NCI-H1930 (cell line): ENCODE measurements at regions not wholly inside any gene's neighbourhood (a gene's known extent, or its start where the extent isn't known, plus 50 kb on each side); places are given as distances from the start of the nearest gene placed in this dataset.
"Not testable (repeated sequence)": the region's sequence is repeated elsewhere in the genome, so short reads cannot be mapped to it uniquely, and the experiment has no call there.

Experiments used
- DNase-seq, 2 experiments: peaks; one replicate each; lab custom pipeline; 2025; lab: John Stamatoyannopoulos, UW

- no peak for DNase-seq
Observed at GRCh38 chr10:81109200-81109752, 571.6 kb downstream of the SH2D4B start.

GRCh38 chr10:81116201-81116600, 578.5 kb downstream of the SH2D4B start:
- no peak for DNase-seq

DNA sequence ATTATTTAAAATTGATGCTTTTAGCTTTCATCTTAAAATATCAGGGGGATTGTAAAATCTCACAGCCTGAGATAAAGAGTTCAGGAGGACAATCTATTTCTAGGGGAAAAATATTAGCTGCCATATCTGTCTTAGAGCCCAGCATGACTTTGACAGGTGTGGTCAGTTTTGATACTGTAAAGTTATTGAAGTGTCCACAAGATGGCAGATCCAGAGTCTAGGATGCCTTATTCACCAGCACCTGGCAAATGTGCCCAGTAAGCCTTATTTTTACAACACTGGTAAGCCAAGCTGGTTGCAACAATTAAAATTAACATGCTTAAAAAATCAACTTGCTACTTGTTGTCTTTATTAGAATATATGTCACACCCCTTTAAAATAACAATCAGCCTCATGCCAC, 579.3 kb downstream of the SH2D4B start:
- no peak for DNase-seq

- no peak for DNase-seq
Observed at GRCh38 chr10:81127931-81128330, 590.2 kb downstream of the SH2D4B start.

- DNase-seq = no peak
Observed at GRCh38 chr10:81130014-81130413, 592.3 kb downstream of the SH2D4B start.

- no peak for DNase-seq
Observed at GRCh38 chr10:81135851-81136250, 598.1 kb downstream of the SH2D4B start.

DNA sequence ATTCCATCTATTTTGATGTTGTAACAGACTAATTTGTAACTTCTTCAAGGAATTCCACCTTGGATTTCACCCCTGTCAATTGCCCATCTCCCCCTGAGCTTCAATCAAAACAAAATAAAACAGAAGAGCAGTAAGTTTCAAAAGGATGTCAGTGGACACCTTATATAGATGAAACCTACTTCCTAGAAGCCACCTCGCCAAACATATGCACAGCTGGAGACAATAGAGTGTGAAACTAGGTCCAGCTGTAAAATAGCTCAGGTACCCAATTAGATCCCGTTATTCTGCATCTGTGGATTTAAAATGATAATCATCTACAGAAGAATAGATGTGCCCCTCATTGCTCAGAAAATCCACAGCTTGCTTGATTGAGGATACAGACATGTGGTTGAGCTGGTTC, 598.6 kb downstream of the SH2D4B start:
- DNase-seq = no peak

DNA sequence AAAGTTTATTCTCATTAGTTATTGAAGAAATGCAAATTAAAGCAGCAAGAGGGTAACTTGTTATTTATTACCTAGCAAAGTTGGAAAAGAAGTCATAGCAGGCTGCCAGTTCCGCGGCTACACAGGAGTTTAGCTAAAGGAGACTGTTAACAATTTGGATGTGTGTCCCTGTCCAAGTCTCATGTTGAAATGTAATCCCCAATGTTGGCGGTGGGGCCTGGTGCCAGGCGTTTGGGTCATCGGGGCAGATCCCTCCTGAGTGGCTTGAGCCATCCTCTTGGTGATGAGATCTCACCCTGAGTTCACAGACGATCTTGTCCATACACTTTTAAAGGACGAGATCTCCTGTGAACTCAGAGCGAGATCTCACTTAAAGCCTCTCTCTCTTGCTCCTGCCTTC, 608.3 kb downstream of the SH2D4B start:
- DNase-seq = no peak

- no peak for DNase-seq
Observed at GRCh38 chr10:81146436-81146835, 608.7 kb downstream of the SH2D4B start.

- no peak for DNase-seq
Observed at GRCh38 chr10:81152656-81153055, 615.0 kb downstream of the SH2D4B start.

DNA sequence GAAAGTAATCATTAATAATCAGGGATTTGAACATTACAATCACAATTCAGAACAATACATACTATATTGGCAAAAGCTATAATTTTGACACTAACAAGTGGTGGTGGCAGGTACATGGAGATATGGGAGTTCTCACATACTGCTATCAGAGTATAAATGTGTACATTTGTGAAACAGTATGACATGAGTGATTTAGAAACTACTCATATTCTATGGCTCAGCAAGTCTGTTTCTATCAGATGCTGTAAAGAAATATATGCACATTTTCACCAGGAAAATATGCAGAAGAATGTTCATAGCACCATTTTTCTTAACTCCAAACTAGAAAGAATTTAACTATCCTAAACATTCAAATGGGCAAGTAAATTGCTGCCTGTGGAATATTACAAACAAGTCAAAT, 620.0 kb downstream of the SH2D4B start:
- DNase-seq = no peak

- DNase-seq = no peak
Observed at GRCh38 chr10:81177651-81178244, 640.0 kb downstream of the SH2D4B start.

DNA sequence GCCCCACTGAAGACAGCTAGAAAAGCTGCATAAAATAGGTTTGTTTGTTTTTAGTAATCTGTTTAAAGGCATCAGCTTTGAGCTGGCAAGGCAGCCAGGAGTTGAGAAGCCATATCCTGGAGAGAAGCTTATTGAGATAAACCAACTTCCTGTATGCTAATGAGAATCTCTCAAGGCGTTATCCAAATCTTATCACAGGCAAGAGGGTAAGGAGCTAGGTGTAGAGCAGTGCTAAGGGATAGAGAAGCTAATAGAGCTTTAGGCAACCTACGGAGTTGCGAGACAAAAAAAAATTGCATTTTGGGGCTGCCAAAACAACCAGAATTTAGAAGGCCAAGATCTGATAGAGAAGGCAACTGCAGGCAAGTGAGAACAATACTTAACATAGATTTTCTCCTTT, 641.6 kb downstream of the SH2D4B start:
- no peak for DNase-seq

DNA sequence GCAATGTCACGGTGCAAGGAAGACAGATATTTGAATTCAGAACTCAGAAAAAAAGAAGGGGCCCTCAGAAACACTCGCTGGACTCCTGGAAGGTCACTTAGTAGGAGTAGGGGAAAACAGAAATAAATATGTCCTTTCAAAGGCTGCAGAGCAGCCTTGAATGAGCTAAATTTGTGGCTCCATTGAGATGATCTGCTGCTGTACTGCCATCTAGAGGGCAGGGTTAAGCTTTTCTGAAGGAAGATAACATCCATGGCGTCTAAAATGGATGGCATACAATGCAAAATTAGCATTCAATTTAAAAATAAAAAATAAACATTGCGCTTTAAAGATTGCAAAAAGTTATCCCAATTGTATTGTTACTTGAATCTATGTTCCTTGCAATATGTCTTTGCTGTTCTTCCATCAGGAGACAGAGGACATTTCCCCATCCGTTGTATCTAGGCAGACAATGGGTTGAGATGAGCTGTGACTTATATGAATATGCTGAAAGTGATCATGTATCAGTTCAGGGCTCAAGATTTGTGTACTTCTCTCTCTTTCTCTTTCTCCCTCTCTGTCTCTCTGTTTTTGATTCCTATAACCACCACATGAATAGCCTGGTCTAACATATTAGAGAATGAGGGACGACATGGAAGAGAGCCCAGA, 642.2 kb downstream of the SH2D4B start:
- DNase-seq = peak in 1 of 2 experiments; percentile 0

GRCh38 chr10:81182296-81182695, 644.6 kb downstream of the SH2D4B start:
- DNase-seq = no peak

DNA sequence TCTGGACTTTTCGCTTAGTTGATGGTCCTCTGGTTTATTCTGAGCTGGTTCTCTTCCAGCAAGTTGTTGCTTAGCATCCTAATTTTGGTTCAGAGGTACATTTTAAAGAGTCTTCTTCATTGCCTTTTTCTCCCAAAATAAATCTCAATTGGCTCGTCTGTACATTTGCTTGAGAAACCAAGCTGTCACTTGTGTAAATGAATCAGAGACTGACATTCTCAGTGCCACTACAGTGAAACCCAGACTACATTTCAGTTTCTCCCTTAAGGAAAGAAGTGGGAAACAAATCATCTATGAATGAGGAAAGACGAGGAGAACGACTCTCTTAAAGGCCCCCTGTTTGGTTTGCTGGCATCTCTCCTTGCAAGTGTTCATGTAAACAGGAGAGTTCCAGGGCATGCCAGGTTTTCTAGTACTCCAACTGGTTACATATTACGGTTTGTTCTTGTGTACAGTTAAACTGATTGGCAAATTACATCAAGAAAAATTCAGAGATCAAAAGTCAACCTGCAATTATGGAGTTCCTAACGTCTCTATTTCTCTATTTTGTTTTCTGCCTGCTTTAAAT, 654.6 kb downstream of the SH2D4B start:
- no peak for DNase-seq

- no peak for DNase-seq
Observed at GRCh38 chr10:81200801-81201200, 663.1 kb downstream of the SH2D4B start.

DNA sequence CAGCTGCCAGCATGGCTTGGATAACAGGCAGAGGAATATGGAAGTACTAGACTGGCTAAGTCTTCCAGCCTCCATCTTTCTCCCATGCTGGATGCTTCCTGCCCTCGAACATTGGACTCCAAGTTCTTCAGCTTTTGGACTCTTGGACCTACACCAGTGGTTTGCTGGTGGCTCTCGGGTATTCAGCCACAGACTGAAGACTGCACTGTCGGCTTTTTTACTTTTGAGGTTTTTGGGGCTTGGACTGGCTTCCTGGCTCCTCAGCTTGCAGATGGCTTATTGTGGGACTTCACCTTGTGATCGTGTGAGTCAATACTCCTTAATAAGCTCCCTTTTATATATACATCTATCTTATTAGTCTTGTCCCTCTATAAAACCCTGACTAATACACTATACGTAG, 667.6 kb upstream of the NRG3 start:
- DNase-seq = not testable (repeated sequence)

GRCh38 chr10:81213370-81213769, 661.6 kb upstream of the NRG3 start:
- no peak for DNase-seq

GRCh38 chr10:81215498-81215897, 659.5 kb upstream of the NRG3 start:
- DNase-seq = no peak

DNA sequence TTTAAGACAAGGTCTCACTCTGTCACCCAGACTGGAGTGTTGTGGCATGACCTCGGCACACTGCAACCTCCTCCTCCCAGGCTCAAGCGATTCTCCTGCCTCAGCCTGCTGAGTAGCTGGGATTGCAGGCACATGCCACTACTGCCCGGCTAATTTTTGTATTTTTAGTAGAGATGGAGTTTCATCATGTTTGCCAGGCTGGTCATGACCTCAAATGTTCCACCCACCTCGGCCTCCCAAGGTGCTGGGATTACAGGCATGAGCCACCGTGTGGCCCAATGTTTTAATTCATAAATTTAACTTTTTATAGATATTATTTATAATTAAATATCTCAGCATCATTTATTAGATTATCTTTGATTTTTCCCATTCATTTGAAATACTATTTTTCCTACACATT, 658.0 kb upstream of the NRG3 start:
- no peak for DNase-seq

- no peak for DNase-seq
Observed at GRCh38 chr10:81218307-81218706, 656.7 kb upstream of the NRG3 start.

- DNase-seq = no peak
Observed at GRCh38 chr10:81219758-81220157, 655.2 kb upstream of the NRG3 start.

GRCh38 chr10:81248886-81249285, 626.1 kb upstream of the NRG3 start:
- DNase-seq = no peak
